Osteocyte (in vitro differentiated cells): ENCODE measurements at regions not wholly inside any gene's neighbourhood (a gene's known extent, or its start where the extent isn't known, plus 50 kb on each side); places are given as distances from the start of the nearest gene placed in this dataset.
"Not testable (repeated sequence)": the region's sequence is repeated elsewhere in the genome, so short reads cannot be mapped to it uniquely, and the experiment has no call there.

Experiments
- DNase-seq: peaks from one replicate; pipeline ENCODE4 v3.0.0; 2021; ENCODE audit warnings: mixed read lengths; ENCODE audit not compliant: unreplicated experiment; ENCODE audit errors: extremely low spot score
- H3K27ac Mint-ChIP-seq: one replicate; pipeline ENCODE4 v1.8.0; 2021; ENCODE audit warnings: mild to moderate bottlenecking, mixed read lengths; ENCODE audit not compliant: unreplicated experiment
- H3K27me3 Mint-ChIP-seq: one replicate; pipeline ENCODE4 v1.8.0; 2021; ENCODE audit warnings: mixed read lengths; ENCODE audit not compliant: unreplicated experiment
- H3K36me3 Mint-ChIP-seq: one replicate; pipeline ENCODE4 v1.8.0; 2021; ENCODE audit warnings: mixed read lengths; ENCODE audit not compliant: unreplicated experiment
- H3K4me1 Mint-ChIP-seq: one replicate; pipeline ENCODE4 v1.8.0; 2021; ENCODE audit warnings: mixed read lengths; ENCODE audit not compliant: unreplicated experiment
- H3K4me3 Mint-ChIP-seq: one replicate; pipeline ENCODE4 v1.8.0; 2021; ENCODE audit warnings: mild to moderate bottlenecking, moderate library complexity, mixed read lengths; ENCODE audit not compliant: unreplicated experiment
- H3K9me3 Mint-ChIP-seq: one replicate; pipeline ENCODE4 v1.8.0; 2021; ENCODE audit warnings: mixed read lengths; ENCODE audit not compliant: unreplicated experiment
- CTCF ChIP-seq: fragments of 200-600 bp; sonication (generic); IDR thresholded peaks from 2 replicates; pipeline ENCODE4 v1.5.0; 2021; ENCODE audit warnings: antibody characterized with exemption, mild to moderate bottlenecking, moderate library complexity

GRCh38 chr22:40094485-40094884 is 83.2 kb upstream of the TNRC6B start:
- DNase-seq = no peak

GRCh38 chr22:40099887-40100286 is 77.8 kb upstream of the TNRC6B start:
- not testable (repeated sequence) for DNase-seq, H3K27me3 Mint-ChIP-seq, H3K27ac Mint-ChIP-seq, H3K9me3 Mint-ChIP-seq, H3K4me3 Mint-ChIP-seq, H3K36me3 Mint-ChIP-seq, H3K4me1 Mint-ChIP-seq

More at GRCh38 chr22:40094485-40094884, 83.2 kb upstream of the TNRC6B start:
- Mint-ChIP-seq H3K36me3 (no peaks in the 10 kb centered on the region), H3K27me3 (peaks cover 3% of the 10 kb centered on the region), H3K9me3 (no peaks in the 10 kb centered on the region), H3K4me1 (peaks cover 11% of the 10 kb centered on the region), H3K4me3 (no peak overlapping the region), H3K27ac (no peak overlapping the region)
- no peak for TF ChIP-seq CTCF

- no peaks in the 10 kb centered on the region for H3K27me3 Mint-ChIP-seq
- H3K9me3 Mint-ChIP-seq = no peaks in the 10 kb centered on the region
- H3K36me3 Mint-ChIP-seq = no peaks in the 10 kb centered on the region
- no peak overlapping the region for H3K4me3 Mint-ChIP-seq
- no peak for TF ChIP-seq CTCF
- H3K27ac Mint-ChIP-seq = no peak overlapping the region
- DNase-seq = no peak
- peaks cover 34% of the 10 kb centered on the region for H3K4me1 Mint-ChIP-seq
Observed at GRCh38 chr22:40105755-40106154, 72.0 kb upstream of the TNRC6B start.

GRCh38 chr22:40107244-40107643 is 70.5 kb upstream of the TNRC6B start:
- DNase-seq = no peak
- no peaks in the 10 kb centered on the region for H3K36me3 Mint-ChIP-seq
- no peaks in the 10 kb centered on the region for H3K9me3 Mint-ChIP-seq
- H3K4me1 Mint-ChIP-seq = peaks cover 30% of the 10 kb centered on the region
- H3K4me3 Mint-ChIP-seq = peak overlapping the region; percentile 57
- H3K27ac Mint-ChIP-seq = peak overlapping the region; percentile 83
- H3K27me3 Mint-ChIP-seq = no peaks in the 10 kb centered on the region
- no peak for TF ChIP-seq CTCF

- Mint-ChIP-seq H3K27me3 (no peaks in the 10 kb centered on the region), H3K4me1 (peaks cover 30% of the 10 kb centered on the region), H3K36me3 (no peaks in the 10 kb centered on the region), H3K27ac (peak overlapping the region; percentile 83), H3K9me3 (no peaks in the 10 kb centered on the region), H3K4me3 (peak overlapping the region; percentile 57)
- TF ChIP-seq CTCF = no peak
- DNase-seq = no peak
Observed at GRCh38 chr22:40107851-40108378, 69.8 kb upstream of the TNRC6B start.

GRCh38 chr22:40108396-40108795 is 69.3 kb upstream of the TNRC6B start:
- no peak for DNase-seq
- H3K36me3 Mint-ChIP-seq = no peaks in the 10 kb centered on the region
- no peaks in the 10 kb centered on the region for H3K27me3 Mint-ChIP-seq
- no peaks in the 10 kb centered on the region for H3K9me3 Mint-ChIP-seq
- TF ChIP-seq CTCF = no peak
- H3K27ac Mint-ChIP-seq = peak overlapping the region; percentile 83
- peak overlapping the region; percentile 57 for H3K4me3 Mint-ChIP-seq
- peaks cover 30% of the 10 kb centered on the region for H3K4me1 Mint-ChIP-seq

- H3K27ac Mint-ChIP-seq, H3K27me3 Mint-ChIP-seq, H3K4me3 Mint-ChIP-seq, H3K36me3 Mint-ChIP-seq, DNase-seq, H3K9me3 Mint-ChIP-seq: not testable (repeated sequence)
- H3K4me1 Mint-ChIP-seq = peaks cover 30% of the 10 kb centered on the region
Observed at GRCh38 chr22:40108926-40109325, 68.8 kb upstream of the TNRC6B start.
